ENCODE measurements at regions not wholly inside any gene's neighbourhood (a gene's known extent, or its start where the extent isn't known, plus 50 kb on each side); places are given as distances from the start of the nearest gene placed in this dataset.
"Not testable (repeated sequence)": the region's sequence is repeated elsewhere in the genome, so short reads cannot be mapped to it uniquely, and the experiment has no call there.

DNA sequence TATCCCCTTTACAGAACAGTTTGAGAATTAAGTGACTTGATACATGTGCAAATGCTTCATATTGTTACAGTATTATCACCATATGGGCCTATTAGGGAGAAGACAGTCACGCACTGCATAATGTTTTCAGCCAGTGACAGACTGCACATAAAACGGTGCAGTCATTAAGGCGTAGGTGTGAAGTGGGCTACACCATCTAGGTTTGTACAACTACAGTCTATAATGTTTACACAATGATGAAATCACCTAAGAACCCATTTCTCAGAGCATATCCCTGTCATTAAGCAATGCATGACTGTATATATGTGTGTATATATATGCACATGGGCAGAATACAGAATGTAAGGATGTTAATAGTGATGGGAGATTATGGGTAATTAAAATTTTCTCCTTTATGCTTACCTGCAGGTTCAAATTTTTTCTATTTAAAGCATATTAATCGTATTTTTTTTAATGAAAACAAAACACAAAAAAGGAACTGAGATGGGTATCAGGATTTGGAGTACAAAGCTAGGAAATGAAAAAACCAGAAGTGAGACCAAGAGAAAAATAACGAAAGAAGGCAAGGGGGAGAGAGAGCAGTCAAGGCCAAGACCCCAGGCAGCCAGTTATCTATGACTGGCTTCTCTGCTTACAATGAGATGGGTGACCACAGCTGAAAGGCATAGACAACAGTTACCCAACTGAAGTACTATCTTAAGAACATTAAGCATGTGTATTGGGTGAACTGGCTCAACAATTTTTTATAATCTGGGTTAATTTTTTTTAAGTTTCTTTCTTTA is 122.9 kb upstream of the DAB1 start:
- intact Hi-C loops (cut with DNase I) = loop anchor here in 1 of 2 donors (10.0 kb wide), 1 partner anchor 488 kb away; no protein-coding TSS in a partner anchor
- DNase-seq (ENCODE audit: low spot score) = no peak

DNA sequence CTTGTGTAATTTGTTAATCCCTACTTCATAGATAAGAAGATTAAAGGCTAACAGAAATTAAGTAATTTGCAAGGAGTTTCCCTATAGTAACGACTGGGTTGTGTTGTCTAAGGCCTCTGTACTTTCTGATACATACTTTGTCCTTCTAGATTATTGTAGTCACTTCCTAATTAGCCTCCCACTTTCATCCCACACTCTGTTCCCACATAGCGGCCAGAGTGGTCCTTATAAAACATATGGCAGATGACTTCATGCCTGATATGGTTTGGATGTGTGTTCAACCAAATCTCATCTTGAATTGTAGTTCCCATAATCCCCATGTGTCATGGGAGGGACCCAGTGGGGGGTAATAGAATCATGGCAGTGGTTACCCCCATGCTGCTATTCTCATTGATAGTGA is 120.5 kb upstream of the DAB1 start:
- intact Hi-C loops (cut with DNase I) = loop anchor here in 1 of 2 donors (10.0 kb wide), 1 partner anchor 490 kb away; no protein-coding TSS in a partner anchor
- DNase-seq (ENCODE audit: low spot score) = no peak

DNA sequence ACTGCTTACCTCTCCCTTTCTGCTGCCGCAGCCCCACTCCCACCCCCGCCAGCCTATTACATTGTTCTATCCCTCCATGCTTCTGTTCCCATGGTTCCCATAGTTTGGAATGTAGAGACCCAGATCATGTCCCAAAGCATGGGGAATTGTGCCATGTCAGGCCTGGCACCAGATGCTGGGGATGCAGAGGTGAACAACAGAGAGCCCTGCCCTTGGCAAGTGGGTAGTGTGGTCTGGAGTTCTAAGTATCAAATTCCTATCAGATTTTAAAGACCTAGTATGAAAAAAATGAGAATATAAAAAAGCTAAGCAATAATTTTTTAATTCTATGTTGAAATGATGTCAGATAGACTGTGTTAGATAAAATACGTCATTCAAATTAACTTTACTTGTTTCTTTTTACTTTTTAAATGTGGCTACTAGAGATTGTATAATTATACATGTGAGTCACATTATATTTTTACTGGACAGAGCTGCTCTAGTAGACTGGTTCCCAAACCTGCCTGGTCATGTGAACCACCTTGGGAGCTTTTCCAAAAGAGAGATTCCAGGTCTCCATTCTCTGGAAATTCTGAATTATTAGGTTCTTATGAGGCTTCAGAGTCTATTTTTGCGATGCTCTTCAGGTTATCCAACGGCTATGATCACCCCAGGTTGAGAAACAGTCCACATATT is 113.0 kb upstream of the DAB1 start:
- intact Hi-C loops (cut with DNase I) = no loop called here
- no peak for DNase-seq (ENCODE audit: low spot score)

DNA sequence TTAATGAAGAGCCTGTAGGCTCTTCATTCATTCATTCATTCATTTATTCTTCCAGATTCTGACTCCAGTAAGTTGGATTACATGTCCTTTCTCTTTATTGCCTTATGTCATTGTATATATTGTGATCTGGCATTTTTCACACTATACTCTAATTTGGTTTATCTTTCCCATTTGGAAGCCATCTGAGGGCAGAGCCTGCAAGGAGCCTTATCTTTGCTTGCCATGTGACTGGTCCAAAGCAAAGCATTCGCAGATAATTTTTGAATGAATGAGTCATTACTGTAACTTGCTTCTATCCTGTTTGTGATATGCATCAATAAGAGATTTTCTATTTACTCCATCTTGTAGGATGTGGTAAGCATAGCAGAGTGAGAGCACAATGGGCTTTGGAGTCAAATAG is 108.4 kb upstream of the DAB1 start:
- intact Hi-C loops (cut with DNase I) = no loop called here
- DNase-seq (ENCODE audit: low spot score) = no peak

DNA sequence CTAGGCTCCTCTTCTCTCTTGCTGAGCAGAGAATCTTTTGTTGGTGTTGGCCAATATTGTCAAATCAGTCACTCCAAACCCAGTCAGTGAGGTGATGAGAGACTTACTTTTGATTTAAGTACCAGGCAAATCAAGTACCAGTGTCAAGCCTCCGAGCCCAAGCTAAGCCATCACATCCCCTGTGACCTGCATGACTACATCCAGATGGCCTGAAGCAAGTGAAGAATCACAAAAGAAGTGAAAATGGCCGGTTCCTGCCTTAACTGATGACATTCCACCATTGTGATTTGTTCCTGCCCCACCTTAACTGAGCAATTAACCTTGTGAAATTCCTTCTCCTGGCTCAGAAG is 107.0 kb upstream of the DAB1 start:
- DNase-seq (ENCODE audit: low spot score); intact Hi-C loops (cut with DNase I): not testable (repeated sequence)

DNA sequence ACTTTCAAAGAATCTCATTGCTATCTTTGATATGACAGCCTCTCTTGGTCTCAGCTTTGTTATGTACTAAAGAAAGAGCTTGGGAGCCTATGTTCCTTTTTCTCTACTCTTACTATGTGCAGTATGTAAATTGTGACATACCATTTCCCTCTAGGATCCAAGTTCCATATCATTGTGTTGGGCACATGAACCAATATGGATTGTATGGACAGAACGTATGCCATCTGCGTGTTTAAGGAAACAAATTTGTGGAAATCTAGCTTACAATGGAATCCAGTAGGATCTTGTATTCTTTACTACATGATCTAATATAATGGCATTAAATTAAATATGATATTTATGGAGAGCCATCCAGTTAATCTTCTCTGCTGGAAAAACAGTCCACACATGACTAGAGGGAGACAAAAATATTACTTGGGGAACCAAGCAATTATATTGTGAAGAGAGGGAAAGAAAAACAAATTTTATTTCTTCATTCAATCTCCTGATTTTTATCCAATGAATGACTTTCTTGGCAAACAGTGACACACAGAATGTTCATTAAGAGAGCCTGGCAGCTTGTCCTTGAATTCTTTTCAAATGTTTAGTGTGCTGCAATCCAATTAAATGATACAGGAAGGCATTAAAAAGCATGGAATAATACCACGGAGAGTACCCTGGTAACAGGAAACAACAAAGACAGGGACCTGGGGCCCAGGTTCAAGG is 106.5 kb upstream of the DAB1 start:
- intact Hi-C loops (cut with DNase I) = no loop called here
- no peak for DNase-seq (ENCODE audit: low spot score)

DNA sequence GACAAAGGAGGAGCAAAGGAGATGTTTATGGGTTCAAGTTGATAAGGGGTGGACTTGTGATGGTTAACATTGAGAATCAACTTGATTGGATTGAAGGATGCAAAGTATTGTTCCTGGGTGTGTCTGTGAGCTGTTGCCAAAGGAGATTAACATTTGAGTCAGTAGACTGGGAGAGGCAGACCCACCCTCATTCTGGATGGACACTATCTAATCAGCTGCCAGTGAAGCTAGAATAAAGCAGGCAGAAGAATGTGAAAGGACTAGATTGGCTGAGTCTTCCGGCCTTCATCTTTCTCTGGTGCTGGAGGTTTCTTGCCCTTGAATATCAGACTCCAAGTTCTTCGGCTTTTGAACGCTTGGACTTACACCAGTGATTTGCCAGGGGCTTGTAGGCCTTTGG is 98.7 kb upstream of the DAB1 start:
- intact Hi-C loops (cut with DNase I) = no loop called here

DNA sequence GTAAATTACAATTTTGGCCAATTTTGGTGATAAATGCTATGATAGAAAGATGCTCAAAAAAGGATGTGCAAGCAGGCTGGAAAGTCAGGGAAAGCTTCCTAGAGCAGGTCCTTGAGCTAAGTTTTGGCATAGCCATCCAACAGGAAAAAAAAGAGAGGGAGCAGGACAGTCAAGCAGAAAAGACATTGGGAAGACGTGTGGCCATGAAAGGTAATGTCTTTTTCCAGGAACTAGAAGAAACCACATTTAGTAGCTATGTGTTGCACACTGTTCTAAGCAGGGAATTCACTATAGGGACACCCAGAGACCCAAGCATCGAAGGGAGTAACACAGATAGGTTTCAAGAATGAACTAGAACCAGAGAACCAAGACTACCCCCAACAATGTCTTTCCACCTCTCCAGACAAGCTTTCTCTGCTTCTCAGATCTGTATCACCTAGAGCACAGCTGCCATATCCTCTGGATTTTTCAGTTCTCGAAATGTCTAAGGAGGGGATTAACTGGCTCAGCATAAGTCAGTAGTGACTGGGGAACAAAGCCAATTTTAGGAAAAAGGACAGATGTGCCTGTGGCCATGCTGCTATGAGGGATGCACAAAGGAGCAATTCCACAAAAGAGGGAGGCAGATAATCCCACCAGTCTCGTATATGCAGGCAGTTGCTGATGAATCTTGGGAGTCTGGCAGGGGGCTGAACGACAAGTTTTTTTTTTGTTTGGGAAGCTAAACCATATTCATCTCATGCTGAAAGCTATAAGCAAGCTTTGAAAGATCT is 97.1 kb upstream of the DAB1 start:
- DNase-seq (ENCODE audit: low spot score) = no peak
- intact Hi-C loops (cut with DNase I) = no loop called here

More for the DNA sequence above, 98.7 kb upstream of the DAB1 start:
- no peak for DNase-seq (ENCODE audit: low spot score)

DNA sequence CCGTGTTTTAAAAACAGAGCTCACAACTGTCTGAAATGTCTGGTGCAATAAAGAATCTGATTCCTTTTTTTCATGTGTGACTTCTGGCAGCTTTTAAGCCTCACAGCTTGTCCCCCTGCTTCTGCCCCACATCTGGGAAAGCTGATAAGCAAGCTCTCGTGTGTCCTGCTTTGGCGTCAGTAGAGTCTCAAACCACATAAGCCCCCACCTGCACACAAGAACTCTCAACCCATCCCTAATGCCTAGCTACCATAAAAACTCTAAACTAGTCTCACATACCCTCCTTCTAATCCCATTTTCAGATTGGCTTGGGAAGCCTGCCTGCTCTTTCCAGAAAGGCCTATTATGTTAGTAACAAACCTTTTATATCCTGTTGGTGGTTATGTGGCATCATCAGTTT is 94.6 kb upstream of the DAB1 start:
- intact Hi-C loops (cut with DNase I) = no loop called here
- DNase-seq (ENCODE audit: low spot score) = no peak

DNA sequence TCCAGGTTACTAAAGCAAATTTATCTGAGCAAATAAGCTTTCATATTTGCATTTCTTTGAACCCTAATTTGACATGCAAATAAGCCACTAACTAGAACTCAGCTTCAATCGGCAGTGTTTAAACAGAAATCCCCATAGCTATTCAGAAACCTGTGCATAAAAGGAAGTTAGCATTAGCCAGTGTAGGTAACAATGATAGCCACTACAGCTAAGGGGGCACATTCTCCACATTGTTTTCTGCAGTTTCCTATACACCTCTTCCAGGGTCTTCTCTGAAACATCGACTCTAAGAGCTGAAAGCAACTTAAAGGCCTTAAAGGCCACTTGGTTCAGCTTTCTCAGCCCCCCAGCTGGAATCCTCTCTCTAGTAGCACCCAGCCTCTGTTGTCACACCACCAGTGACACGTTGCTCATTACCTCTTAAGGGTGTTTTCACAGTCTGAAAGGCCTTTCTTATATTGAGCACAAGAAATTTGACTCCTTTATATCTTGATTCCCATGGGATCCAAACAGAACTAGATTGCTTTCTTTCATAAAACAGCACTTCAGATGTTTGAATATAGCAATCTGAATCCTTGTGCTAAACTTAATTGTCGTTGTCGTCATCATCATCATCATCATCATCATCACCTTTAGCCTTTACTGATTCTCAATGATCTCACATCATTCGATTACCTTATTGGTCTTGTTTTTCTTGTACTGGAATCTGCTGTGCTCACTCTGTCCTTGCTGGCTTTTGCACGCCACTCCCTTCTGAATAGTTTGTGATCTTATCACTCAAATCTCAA is 93.9 kb upstream of the DAB1 start:
- intact Hi-C loops (cut with DNase I) = no loop called here

DNA sequence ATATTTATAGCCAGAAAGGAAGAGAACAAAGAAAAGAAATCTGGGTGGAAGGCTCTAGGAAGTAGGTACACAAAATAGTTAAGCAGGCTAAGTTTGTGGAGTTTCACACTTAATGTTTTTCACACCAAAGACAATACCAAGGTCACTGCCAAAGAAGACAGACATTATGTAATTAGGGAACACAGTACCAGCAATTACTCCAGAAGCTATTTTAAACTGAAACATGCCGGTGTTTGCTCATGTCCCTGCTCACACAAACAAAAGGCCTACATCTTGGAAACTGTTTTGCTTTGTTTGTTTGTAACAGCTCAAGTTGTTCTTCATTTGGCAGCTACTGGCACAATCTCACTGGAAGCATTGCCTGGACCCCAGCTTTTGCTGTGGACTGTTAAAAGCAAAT is 88.5 kb upstream of the DAB1 start:
- DNase-seq (ENCODE audit: low spot score) = no peak
- intact Hi-C loops (cut with DNase I) = no loop called here

More for the DNA sequence above, 93.9 kb upstream of the DAB1 start:
- no peak for DNase-seq (ENCODE audit: low spot score)

DNA sequence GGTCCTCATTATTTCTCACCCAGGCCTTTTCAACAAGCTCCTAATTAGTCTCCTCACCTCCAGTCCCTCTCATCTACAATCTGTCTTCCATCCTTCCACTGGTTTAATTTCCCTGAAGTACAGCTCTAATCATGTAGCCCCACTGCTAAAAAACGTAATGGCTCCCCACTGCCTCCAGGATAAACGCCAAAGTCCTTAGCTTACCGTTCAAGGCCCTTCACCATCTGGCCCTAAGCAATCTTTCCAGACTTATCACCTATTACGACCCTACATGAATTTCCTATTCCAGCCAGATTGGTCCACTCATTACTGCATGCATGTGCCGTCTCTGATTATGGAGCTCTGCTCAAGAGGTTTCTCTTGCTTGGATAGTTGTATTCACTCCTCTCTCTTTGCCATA is 83.1 kb upstream of the DAB1 start:
- DNase-seq (ENCODE audit: low spot score) = no peak
- intact Hi-C loops (cut with DNase I) = no loop called here

DNA sequence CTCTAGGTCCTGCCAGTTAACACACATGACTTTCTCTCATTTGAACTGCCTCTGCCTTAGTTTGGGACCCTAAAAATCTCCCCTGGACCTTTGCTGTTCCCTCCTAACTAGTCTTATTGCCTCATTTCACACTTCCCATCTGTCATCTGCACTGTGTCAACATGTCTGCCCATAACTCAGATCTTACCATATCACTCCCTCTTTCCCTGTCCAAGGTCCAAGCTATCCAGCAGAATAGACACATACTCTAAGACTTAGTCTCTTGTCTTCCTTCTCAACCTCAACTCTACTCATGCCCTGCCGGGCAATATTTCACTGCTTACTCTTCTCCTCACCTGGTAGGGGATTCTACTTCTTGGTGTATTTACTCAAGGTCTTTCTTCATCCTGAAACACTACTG is 79.5 kb upstream of the DAB1 start:
- no peak for DNase-seq (ENCODE audit: low spot score)
- intact Hi-C loops (cut with DNase I) = no loop called here

DNA sequence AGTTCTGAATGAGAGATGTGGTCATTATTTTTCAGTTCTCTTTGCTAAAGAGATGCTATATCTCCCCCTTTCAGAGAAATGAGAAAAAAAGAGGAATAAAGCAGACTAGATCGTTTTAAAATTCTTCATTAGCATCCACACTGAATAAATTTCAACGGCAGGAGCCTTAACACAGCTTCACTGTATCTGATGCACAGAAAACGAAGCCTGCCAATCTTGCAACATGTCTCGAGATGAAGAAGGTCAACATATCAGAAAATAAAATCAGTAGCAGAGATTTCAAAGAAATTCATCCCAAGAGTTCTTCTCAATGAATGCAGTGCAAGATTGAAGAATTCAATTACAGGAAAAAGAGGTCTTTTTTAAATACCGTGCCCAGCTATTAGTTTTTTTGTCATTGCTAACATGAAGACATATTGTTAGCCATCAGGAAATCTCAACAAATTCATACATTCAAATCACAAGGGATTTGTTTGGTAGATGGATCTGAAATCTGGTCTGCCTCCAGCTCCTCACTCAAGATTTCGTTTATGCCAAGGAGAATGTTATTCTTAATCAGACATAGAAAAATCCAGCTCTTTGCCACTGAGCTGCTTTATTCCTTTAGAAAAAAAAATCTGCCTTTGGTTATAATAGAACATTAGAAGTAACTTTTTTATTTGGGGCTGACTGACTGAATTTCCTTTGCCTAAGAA is 76.4 kb upstream of the DAB1 start:
- intact Hi-C loops (cut with DNase I) = no loop called here
- no peak for DNase-seq (ENCODE audit: low spot score)

DNA sequence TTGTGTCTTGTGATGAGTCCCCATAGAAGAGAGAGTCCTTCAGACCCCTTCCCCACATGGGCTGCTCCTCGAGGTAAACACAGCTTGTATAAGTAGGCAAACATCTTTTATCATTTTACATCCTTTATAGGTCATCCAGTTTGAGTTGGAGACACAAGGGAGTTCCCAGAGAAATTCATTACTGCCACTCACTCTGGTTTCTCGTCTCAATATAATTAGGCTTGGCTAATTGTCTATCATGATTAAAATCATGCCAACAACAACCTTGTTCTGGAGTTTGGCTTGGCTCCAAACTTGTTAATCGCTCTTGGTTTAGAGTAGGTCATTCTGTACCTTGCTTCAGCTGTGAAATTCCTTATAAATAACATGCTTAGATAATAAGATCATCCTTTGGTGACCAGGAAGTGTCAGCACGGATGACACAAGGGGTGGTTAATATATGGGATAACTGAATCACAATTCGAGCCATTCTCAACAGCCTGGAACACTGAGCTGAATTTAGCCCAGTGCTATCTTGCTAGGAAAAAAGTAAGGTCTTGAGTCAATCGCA is 70.7 kb upstream of the DAB1 start:
- no peak for DNase-seq (ENCODE audit: low spot score)
- intact Hi-C loops (cut with DNase I) = no loop called here

DNA sequence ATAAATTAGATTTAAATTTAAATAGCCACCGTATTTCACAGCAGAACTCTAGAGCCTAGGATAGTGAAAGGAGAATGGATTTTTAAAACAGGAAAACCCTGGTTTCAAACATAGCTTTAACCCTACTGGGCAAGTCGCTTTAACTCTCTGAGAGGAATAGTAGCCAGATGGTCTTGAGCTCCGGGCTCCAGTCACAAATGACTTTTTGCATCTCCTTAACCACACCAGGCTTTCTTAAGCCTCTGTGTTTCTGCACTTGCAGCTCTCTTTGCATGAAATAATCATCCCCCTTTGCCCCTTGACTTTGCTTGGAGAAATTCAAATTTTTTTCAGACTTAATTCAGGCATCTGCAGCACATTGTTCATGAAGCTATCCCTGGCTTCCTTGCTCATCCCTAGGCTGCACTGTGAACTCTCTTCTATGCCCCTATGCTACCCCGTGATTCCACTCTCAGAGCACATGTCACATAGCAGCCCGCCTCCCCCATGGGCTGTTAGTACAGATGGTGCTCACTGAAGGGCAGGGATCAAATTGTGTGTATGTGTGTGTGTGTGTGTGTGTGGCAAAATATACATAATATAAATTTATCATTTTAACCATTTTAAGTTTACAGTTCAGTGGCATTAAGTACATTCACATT is 68.8 kb upstream of the DAB1 start:
- intact Hi-C loops (cut with DNase I) = no loop called here
- no peak for DNase-seq (ENCODE audit: low spot score)

DNA sequence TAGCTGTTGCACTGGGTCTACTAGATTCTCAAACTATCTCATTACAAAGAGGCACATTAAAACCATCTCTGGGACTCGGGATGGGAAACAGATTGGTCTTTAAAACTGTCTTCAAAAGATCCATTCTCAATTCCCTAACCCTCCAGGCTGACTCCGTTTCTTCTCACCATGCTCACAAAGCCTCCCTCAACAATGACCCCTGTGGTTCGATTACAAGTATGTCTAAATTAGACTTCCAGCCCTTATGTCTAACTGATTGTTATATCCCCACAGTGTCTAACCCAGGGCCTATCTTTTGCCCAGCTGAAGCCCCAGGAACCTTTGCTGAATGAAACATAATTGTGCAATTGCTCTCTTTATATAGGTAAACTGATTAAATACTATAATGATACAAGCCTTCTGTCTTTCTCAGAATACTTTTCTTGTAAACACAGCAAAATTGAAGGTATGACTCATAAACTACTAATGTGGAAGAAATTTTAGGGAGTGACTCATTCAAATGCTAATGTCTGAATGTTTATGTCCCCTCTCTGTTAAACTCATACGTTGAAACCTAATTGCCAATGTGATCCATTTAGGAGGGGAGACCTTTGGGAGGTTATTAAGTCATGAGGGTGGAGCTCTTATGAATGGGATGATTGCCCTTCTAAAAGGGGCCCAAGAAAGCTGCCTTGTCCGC is 65.6 kb upstream of the DAB1 start:
- DNase-seq (ENCODE audit: low spot score) = no peak
- intact Hi-C loops (cut with DNase I) = no loop called here
